Sigmoid colon (tissue), 6 donors: ENCODE measurements at regions not wholly inside any gene's neighbourhood (a gene's known extent, or its start where the extent isn't known, plus 50 kb on each side); places are given as distances from the start of the nearest gene placed in this dataset.

Source experiments
- DNase-seq: peaks from one replicate; pipeline ENCODE4 v3.0.0-alpha.2; 2019
- H3K27ac ChIP-seq, 4 donors: fragments of 200-600 bp; sonication (generic); one replicate each; pipeline ENCODE4 v1.5.1; 2016 to 2019; ENCODE audit warnings: mild to moderate bottlenecking in 1 of 4
- H3K27me3 ChIP-seq, 3 donors: fragments of 200-600 bp; sonication (generic); one replicate each; pipeline ENCODE4 v1.5.1; 2019; ENCODE audit warnings: mild to moderate bottlenecking in 1 of 3
- H3K36me3 ChIP-seq, 4 donors: fragments of 200-600 bp; sonication (generic); one replicate each; pipeline ENCODE4 v1.5.1; 2016 to 2019
- H3K4me1 ChIP-seq, 4 donors: fragments of 200-600 bp; sonication (generic); one replicate each; pipeline ENCODE4 v1.5.1; 2017 to 2019
- H3K4me3 ChIP-seq, 4 donors: fragments of 200-600 bp; sonication (generic); one replicate each; pipeline ENCODE4 v1.5.1; 2017 to 2019; ENCODE audit warnings: mild to moderate bottlenecking in 2 of 4, moderate library complexity in 1 of 4
- H3K9me3 ChIP-seq, 4 donors: fragments of 200-600 bp in 3 of 4; sonication (generic) in 3 of 4; one replicate each; pipeline versions ENCODE4 v1.5.1 to v1.6.1; 2013 to 2019
- EP300 ChIP-seq, 4 donors: sonication (generic); formaldehyde crosslinking; IDR thresholded peaks; one replicate each; pipeline ENCODE4 v1.6.1; 2017; ENCODE audit warnings: antibody characterized with exemption in 4 of 4
- POLR2A ChIP-seq, 2 donors: fragments of 450-650 bp; IDR thresholded peaks; one replicate each; pipeline ENCODE4 v1.6.1; 2016; ENCODE audit warnings: antibody characterized with exemption in 2 of 2, mild to moderate bottlenecking in 2 of 2, moderate library complexity in 2 of 2
- POLR2AphosphoS5 ChIP-seq, 4 donors: sonication (generic); formaldehyde crosslinking; IDR thresholded peaks; one replicate each; pipeline ENCODE4 v1.6.1; 2017; ENCODE audit warnings: antibody characterized with exemption in 4 of 4
- WGBS, 2 donors: extraction: QIAGEN DNeasy Blood & Tissue Kit; methylation state at CpG; one replicate each; pipeline ENCODE4 v1.1.7; 2013; 5-methylcytosine and 5-hydroxymethylcytosine counted together
- intact Hi-C: fragments of 100-400 bp; cut with DNase I; formaldehyde crosslinking; loops from one replicate; pipeline ENCODE4 v1.15.1; 2023
- TF ChIP-seq, protein P1 (sequence below), 4 experiments: fragments of 450-650 bp in 3 of 4; fragments of 200-600 bp in 1 of 4; IDR thresholded peaks; one replicate each; pipeline ENCODE4 v1.5.1; 2016 to 2019; ENCODE audit warnings: antibody characterized with exemption in 4 of 4, mild to moderate bottlenecking in 3 of 4, moderate library complexity in 2 of 4
- donor health status: healthy with polysubstance abuse.
- donor health status: healthy.

DNA sequence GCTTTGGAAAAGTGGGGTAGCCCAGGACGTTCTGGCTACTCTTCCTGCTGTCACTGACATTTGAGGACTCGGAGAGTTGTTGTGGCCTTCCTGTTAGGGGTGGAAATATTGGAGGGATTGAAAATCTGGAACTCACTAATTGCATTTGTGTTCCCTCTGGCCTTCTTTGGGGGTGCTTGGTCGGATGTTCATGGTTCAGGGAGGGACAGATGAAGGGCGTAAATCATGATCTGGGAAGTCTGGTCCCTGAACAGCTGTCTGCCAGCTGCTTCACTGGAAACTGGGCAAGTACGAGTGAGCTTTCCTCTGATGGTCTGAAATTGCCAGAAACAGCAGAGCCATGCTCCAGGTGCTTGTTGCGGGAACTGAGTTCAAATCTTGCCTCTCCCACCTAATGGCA is 327.8 kb upstream of the C2CD4B start:
- TF ChIP-seq POLR2A (IDR thresholded peaks at IDR 0.05) (no peak), EP300 (IDR thresholded peaks at IDR 0.05) (no peak), POLR2AphosphoS5 (IDR thresholded peaks at IDR 0.05) (peak in 1 of 4 donors; percentile 23)
- TF ChIP-seq, protein P1, sequence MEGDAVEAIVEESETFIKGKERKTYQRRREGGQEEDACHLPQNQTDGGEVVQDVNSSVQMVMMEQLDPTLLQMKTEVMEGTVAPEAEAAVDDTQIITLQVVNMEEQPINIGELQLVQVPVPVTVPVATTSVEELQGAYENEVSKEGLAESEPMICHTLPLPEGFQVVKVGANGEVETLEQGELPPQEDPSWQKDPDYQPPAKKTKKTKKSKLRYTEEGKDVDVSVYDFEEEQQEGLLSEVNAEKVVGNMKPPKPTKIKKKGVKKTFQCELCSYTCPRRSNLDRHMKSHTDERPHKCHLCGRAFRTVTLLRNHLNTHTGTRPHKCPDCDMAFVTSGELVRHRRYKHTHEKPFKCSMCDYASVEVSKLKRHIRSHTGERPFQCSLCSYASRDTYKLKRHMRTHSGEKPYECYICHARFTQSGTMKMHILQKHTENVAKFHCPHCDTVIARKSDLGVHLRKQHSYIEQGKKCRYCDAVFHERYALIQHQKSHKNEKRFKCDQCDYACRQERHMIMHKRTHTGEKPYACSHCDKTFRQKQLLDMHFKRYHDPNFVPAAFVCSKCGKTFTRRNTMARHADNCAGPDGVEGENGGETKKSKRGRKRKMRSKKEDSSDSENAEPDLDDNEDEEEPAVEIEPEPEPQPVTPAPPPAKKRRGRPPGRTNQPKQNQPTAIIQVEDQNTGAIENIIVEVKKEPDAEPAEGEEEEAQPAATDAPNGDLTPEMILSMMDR (IDR thresholded peaks at IDR 0.05): no peak
- Histone ChIP-seq H3K36me3 (no peaks in the 10 kb centered on the region), H3K27ac (no peak overlapping the region), H3K4me3 (no peak overlapping the region), H3K27me3 (no peaks in the 10 kb centered on the region), H3K4me1 (peaks cover 0 to 19% (median 4%) of the 10 kb centered on the region in 4 donors), H3K9me3 (no peaks in the 10 kb centered on the region)
- WGBS, 2 donors: 73 to 77% methylated on average over 6 of the region's 6 CpGs
- intact Hi-C loops: no loop called here
- no peak for DNase-seq

DNA sequence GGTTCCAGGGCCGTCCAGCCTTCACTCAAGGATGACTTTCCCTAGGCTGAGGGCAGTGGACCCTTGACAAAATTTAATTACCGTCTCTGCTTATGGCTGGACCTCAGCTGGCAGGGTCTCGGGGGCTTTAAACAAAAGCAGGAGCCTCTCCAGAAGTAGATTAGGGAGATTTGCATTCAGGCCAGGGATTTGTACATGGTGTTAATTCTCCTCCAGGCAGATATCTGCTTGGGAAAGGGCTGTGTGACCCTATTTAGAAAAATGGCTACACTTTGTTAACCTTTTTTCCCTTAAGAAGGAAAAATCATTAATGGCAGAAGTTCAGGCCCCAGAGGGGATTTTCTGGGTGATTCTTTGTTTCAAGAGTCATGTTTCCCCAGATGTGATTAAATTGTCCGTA is 329.1 kb upstream of the C2CD4B start:
- TF ChIP-seq, protein P1 (IDR thresholded peaks at IDR 0.05): no peak
- TF ChIP-seq POLR2A (IDR thresholded peaks at IDR 0.05) (no peak), EP300 (IDR thresholded peaks at IDR 0.05) (no peak), POLR2AphosphoS5 (IDR thresholded peaks at IDR 0.05) (no peak)
- no peaks in the 10 kb centered on the region for H3K36me3 ChIP-seq
- H3K4me3 ChIP-seq: no peak overlapping the region
- H3K27ac ChIP-seq: no peak overlapping the region
- DNase-seq: no peak
- no peaks in the 10 kb centered on the region for H3K9me3 ChIP-seq
- peaks cover 0 to 19% (median 4%) of the 10 kb centered on the region in 4 donors for H3K4me1 ChIP-seq
- intact Hi-C loops: no loop called here
- H3K27me3 ChIP-seq: no peaks in the 10 kb centered on the region
- 83 to 90% methylated on average over 4 of the region's 4 CpGs for WGBS, 2 donors

DNA sequence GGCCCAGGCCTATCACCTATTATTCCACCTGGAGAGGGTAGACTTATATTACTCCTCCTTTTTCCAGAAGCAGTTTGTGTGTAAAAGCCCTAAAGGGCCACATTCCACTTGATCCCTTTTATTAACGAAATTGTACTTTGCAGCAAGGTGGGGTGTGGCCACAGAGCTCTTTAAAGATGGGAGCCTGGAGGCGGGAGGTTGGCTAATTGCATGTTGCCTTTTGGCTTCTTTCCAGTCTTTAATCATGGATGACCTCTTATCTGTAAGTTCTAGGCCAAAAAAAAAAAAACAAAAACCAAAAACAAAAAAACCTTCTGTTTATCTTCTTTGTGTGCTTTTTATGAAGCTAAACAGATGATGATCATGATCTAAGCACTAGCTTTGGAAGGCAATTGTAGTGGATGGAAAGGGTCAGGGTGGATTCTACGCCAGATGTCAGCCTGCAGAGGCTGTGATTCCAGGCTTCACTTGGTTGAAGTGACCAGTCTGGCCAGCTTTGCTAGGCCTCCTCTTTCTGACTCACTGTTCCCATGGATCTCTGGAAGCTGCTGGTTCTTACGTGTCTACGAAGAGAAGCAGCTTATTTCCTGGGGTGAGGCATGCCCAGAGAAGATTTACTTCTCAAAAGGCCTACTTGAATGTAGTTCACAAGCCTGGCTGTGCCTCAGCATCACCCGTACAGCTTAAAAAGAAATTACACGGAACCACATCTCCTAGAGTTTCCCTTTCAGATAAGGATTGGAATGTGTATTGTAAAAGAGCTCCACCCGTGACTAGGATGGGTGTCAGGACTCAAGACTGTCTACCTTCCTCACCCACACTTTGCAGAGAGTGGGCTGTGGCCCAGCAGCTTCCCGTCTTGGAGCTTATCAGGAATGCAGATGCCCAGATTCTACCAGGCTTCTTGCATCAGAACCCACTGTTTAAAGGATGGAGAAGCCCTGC is 330.9 kb upstream of the C2CD4B start:
- peak overlapping the region; percentile 37 to 57 (median 42) for H3K27ac ChIP-seq
- H3K27me3 ChIP-seq: no peaks in the 10 kb centered on the region
- no peak overlapping the region for H3K4me3 ChIP-seq
- H3K9me3 ChIP-seq: no peaks in the 10 kb centered on the region
- H3K4me1 ChIP-seq: peaks cover 0 to 19% (median 4%) of the 10 kb centered on the region in 4 donors
- intact Hi-C loops: no loop called here
- TF ChIP-seq, protein P1 (IDR thresholded peaks at IDR 0.05): no peak
- TF ChIP-seq POLR2AphosphoS5 (IDR thresholded peaks at IDR 0.05): peak in 2 of 4 donors; percentile 39 to 53
- peak; percentile 87 for DNase-seq
- 62 to 69% methylated on average over 9 of the region's 9 CpGs for WGBS, 2 donors
- no peaks in the 10 kb centered on the region for H3K36me3 ChIP-seq

DNA sequence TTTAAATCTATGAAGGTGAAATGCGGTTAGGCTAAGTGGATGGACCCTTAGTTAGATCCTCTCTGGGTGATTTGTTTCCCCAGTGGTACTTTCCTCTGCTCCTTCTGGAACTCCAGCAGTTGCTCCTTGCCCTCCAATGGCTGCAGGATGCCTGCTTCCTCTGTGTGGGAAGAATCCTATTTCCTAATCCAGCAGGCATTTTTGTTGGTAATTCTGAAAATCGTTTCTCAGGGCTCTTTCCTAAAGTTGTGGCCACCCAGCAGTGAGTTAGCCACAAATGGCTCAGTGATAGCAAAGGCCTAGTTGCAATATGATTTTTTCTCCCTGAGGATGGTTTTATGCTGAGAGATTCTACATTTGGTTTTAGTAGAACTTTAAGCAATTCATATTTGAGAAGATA is 332.3 kb upstream of the C2CD4B start:
- TF ChIP-seq, protein P1 (IDR thresholded peaks at IDR 0.05): no peak
- no peak for TF ChIP-seq EP300 (IDR thresholded peaks at IDR 0.05)
- no peak for TF ChIP-seq POLR2AphosphoS5 (IDR thresholded peaks at IDR 0.05)
- no peak for TF ChIP-seq POLR2A (IDR thresholded peaks at IDR 0.05)
- no peak overlapping the region for H3K27ac ChIP-seq

More for the DNA sequence above, 332.3 kb upstream of the C2CD4B start:
- H3K9me3 ChIP-seq: no peaks in the 10 kb centered on the region
- no peaks in the 10 kb centered on the region for H3K36me3 ChIP-seq
- WGBS, 2 donors: 77 to 80% methylated on average over 2 of the region's 2 CpGs
- H3K27me3 ChIP-seq: no peaks in the 10 kb centered on the region
- no peak overlapping the region for H3K4me3 ChIP-seq
- intact Hi-C loops: no loop called here
- DNase-seq: no peak
- H3K4me1 ChIP-seq: peaks cover 0 to 19% (median 4%) of the 10 kb centered on the region in 4 donors
